ENCODE measurements at regions not wholly inside any gene's neighbourhood (a gene's known extent, or its start where the extent isn't known, plus 50 kb on each side); places are given as distances from the start of the nearest gene placed in this dataset.

- Histone ChIP-seq H3K36me3 (ENCODE audit: control insufficient read depth in 2 of 4, insufficient read depth in 4 of 4, low read length in 3 of 4) (no peaks in the 10 kb centered on the region), H2AK5ac (ENCODE audit: low read depth, low read length) (no peak overlapping the region), H3K14ac (ENCODE audit: insufficient read length) (no peak overlapping the region), H2BK15ac (ENCODE audit: low read length) (no peak overlapping the region), H3K4me2 (ENCODE audit: insufficient read depth in 1 of 2, low read depth in 2 of 2, low read length in 2 of 2) (no peak overlapping the region), H3K9me3 (ENCODE audit: insufficient read depth in 2 of 2, low read depth in 1 of 2, low read length in 1 of 2) (peaks cover 5 to 9% of the 10 kb centered on the region in 2 experiments; a peak in 3 of 4 replicates), H3K4me1 (replicated peaks in 1 of 4; ENCODE audit: control insufficient read depth in 3 of 4, insufficient read depth in 4 of 4, low read length in 3 of 4) (no peaks in the 10 kb centered on the region), H2BK20ac (ENCODE audit: low read length) (no peak overlapping the region), H3K27ac (ENCODE audit: low read depth, low read length) (no peak overlapping the region), H3K4ac (replicated peaks; ENCODE audit: insufficient read length, low read depth, low read length) (no peak overlapping the region), H3K23me2 (ENCODE audit: low read depth, low read length) (no peaks in the 10 kb centered on the region), H3K27me3 (replicated peaks in 1 of 4; ENCODE audit: control insufficient read depth in 3 of 4, extremely low read depth in 1 of 4, insufficient read depth in 3 of 4, low read length in 3 of 4) (no peaks in the 10 kb centered on the region; a peak in 1 of 7 replicates), H3K18ac (ENCODE audit: extremely low read depth, low read length) (no peak overlapping the region), H2AFZ (ENCODE audit: low read length) (no peak overlapping the region), H3K79me2 (ENCODE audit: control insufficient read depth in 1 of 2, insufficient read depth in 2 of 2, low read length in 2 of 2) (no peaks in the 10 kb centered on the region), H4K8ac (ENCODE audit: extremely low read depth, insufficient read depth, low read length) (no peak overlapping the region), H2BK120ac (replicated peaks; ENCODE audit: low read depth, low read length) (no peak overlapping the region), H3K23ac (ENCODE audit: insufficient read length) (no peak overlapping the region), H3K9ac (replicated peaks in 1 of 4; ENCODE audit: extremely low read depth in 1 of 4, low read depth in 3 of 4, low read length in 3 of 4) (no peak overlapping the region), H3K4me3 (ENCODE audit: extremely low read depth in 1 of 4, insufficient read depth in 2 of 4, low read depth in 3 of 4, low read length in 4 of 4) (no peak overlapping the region), H4K91ac (replicated peaks; ENCODE audit: insufficient read length, low read length) (no peak overlapping the region), H3K79me1 (ENCODE audit: low read depth, low read length) (no peaks in the 10 kb centered on the region), H2BK5ac (ENCODE audit: low read depth, low read length) (no peak overlapping the region), H3K56ac (replicated peaks; ENCODE audit: insufficient read length, low read depth, low read length) (no peak overlapping the region), H4K5ac (ENCODE audit: insufficient read length, low read depth, low read length) (no peak overlapping the region), H4K20me1 (replicated peaks in 1 of 2; ENCODE audit: control insufficient read depth in 1 of 2, insufficient read depth in 2 of 2, low read length in 2 of 2) (no peaks in the 10 kb centered on the region), H2BK12ac (ENCODE audit: low read depth, low read length) (no peak overlapping the region)
- DNase-seq (ENCODE audit: low read depth in 1 of 2, low spot score in 2 of 2) (no peak), FAIRE-seq (no peak)
- CTCF ChIA-PET (ENCODE audit: partially characterized antibody) = no interaction called here
- 89% methylated on average over 5 of the region's 5 CpGs; no CpG with 5 or more reads in 1 of the 2 experiments for WGBS, 2 experiments (ENCODE audit: extremely low coverage in 1 of 2, insufficient coverage in 1 of 2, insufficient read length in 1 of 2, insufficient replicate concordance in 2 of 2, low coverage in 1 of 2, low lambda C conversion rate in 2 of 2, missing lambda C conversion rate in 1 of 2)
- POLR2A ChIA-PET (ENCODE audit: partially characterized antibody) = interaction anchor here (0.6 to 0.7 kb wide), 2 partner anchors 12 to 191 kb away, joined by 3 to 4 read pairs; no protein-coding TSS in a partner anchor
- TF ChIP-seq EZH2 (IDR thresholded peaks at IDR 0.05; ENCODE audit: low read depth, low read length, severe bottlenecking) (no peak), SP1 (IDR thresholded peaks at IDR 0.05; ENCODE audit: low read depth, low read length) (no peak), PHF8 (conservative IDR thresholded peaks at IDR 0.05; ENCODE audit: low read depth, low read length) (no peak), TAF1 (IDR thresholded peaks at IDR 0.05; ENCODE audit: low read depth, low read length) (no peak), CHD1 (IDR thresholded peaks at IDR 0.05; ENCODE audit: low read depth, low read length) (no peak), ASH2L (IDR thresholded peaks at IDR 0.05; ENCODE audit: low read length) (no peak), EP300 (IDR thresholded peaks at IDR 0.05; ENCODE audit: borderline replicate concordance in 1 of 2, low read depth in 2 of 2, low read length in 2 of 2) (no peak), KDM4A (IDR thresholded peaks at IDR 0.05; ENCODE audit: low read depth, low read length, severe bottlenecking) (no peak), SRF (IDR thresholded peaks at IDR 0.05; ENCODE audit: low read depth, low read length) (no peak), NANOG (IDR thresholded peaks at IDR 0.05; ENCODE audit: insufficient read depth, low read depth, low read length, poor library complexity, severe bottlenecking) (no peak), JUND (IDR thresholded peaks at IDR 0.05; ENCODE audit: low read length) (no peak), CBX8 (IDR thresholded peaks at IDR 0.05; ENCODE audit: borderline replicate concordance, low read depth, low read length) (no peak), SUZ12 (IDR thresholded peaks at IDR 0.05; ENCODE audit: low read length) (no peak)
Measured at GRCh38 chr16:82509691-82510430, 116.9 kb upstream of the CDH13 start.

Measured in H1 (cell line).